ENCODE measurements at regions not wholly inside any gene's neighbourhood (a gene's known extent, or its start where the extent isn't known, plus 50 kb on each side); places are given as distances from the start of the nearest gene placed in this dataset.

DNA sequence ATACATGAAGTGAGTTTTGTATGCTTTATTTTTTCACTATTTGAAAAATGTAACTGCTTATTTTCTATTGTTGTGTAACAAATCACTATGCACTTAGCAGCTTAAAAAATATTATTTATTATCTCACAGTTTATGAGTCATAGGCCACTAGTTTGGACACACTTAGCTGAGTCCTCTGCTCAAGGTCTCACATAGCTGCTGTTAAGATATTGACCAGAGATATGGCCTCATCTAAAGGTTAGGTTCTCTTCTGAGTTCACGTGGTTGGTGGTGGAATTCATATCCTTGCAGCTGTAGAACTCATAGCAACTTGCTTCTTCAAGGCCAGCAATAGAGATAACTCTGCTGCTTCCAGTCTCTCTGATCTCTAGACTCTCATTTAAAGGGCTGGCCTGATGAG is 534.4 kb downstream of the SPRY1 start:
- Histone ChIP-seq H4K20me1 (ENCODE audit: insufficient read depth, low read length) (no peaks in the 10 kb centered on the region), H3K9me3 (replicated peaks; ENCODE audit: insufficient read depth, low read length) (no peaks in the 10 kb centered on the region; the same call in 1 of the 2 replicates), H3K36me3 (replicated peaks; ENCODE audit: insufficient read depth, low read length) (no peaks in the 10 kb centered on the region; the same call in 1 of the 2 replicates), H2AFZ (ENCODE audit: low read length) (no peak overlapping the region), H3K4me3 (ENCODE audit: low read length) (no peak overlapping the region), H3F3A (ENCODE audit: insufficient read depth, low read length) (no peaks in the 10 kb centered on the region), H3K4me2 (ENCODE audit: low read depth, low read length) (no peak overlapping the region), H3K79me2 (ENCODE audit: low read length) (no peaks in the 10 kb centered on the region), H3K9me2 (replicated peaks; ENCODE audit: insufficient read depth, low read length) (no peaks in the 10 kb centered on the region), H3K27ac (ENCODE audit: low read length) (no peak overlapping the region), H3K27me3 (replicated peaks; ENCODE audit: insufficient read depth, low read length) (no peaks in the 10 kb centered on the region), H3K4me1 (ENCODE audit: low read length) (no peaks in the 10 kb centered on the region), H3K9ac (ENCODE audit: low read length) (no peak overlapping the region)
- TF ChIP-seq, protein P1, sequence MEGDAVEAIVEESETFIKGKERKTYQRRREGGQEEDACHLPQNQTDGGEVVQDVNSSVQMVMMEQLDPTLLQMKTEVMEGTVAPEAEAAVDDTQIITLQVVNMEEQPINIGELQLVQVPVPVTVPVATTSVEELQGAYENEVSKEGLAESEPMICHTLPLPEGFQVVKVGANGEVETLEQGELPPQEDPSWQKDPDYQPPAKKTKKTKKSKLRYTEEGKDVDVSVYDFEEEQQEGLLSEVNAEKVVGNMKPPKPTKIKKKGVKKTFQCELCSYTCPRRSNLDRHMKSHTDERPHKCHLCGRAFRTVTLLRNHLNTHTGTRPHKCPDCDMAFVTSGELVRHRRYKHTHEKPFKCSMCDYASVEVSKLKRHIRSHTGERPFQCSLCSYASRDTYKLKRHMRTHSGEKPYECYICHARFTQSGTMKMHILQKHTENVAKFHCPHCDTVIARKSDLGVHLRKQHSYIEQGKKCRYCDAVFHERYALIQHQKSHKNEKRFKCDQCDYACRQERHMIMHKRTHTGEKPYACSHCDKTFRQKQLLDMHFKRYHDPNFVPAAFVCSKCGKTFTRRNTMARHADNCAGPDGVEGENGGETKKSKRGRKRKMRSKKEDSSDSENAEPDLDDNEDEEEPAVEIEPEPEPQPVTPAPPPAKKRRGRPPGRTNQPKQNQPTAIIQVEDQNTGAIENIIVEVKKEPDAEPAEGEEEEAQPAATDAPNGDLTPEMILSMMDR (IDR thresholded peaks at IDR 0.05; ENCODE audit: low read length), result no peak
- TF ChIP-seq EZH2 (optimal IDR thresholded peaks at IDR 0.05; ENCODE audit: low read depth, low read length), result no peak
- TF ChIP-seq EZH2phosphoT487 (IDR thresholded peaks at IDR 0.05; ENCODE audit: low read length), result no peak
- DNase-seq, result no peak

DNA sequence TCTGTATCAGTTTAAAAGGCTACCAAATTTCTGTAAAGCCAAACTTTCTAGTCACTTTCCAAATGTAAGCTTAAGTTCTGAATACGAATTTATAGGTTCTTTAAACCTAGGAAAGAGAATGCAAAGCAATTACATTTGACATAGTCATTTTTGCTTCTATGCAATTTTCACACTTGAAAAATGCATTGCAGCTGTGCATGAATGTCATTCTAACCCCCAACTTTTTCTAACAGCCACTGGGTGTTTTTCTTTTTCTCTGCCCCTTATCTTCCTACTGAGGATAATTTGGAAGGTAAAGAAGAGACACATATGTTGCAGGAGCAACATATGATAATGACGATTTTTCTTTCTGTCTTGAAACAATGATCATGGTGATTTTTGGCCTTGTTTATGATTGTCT is 537.5 kb downstream of the SPRY1 start:
- Histone ChIP-seq H3K9me2 (replicated peaks; ENCODE audit: insufficient read depth, low read length) (no peaks in the 10 kb centered on the region), H3K27ac (ENCODE audit: low read length) (no peak overlapping the region), H2AFZ (ENCODE audit: low read length) (no peak overlapping the region), H3K36me3 (replicated peaks; ENCODE audit: insufficient read depth, low read length) (no peaks in the 10 kb centered on the region; the same call in 1 of the 2 replicates), H4K20me1 (ENCODE audit: insufficient read depth, low read length) (no peaks in the 10 kb centered on the region), H3K9ac (ENCODE audit: low read length) (no peak overlapping the region), H3K27me3 (replicated peaks; ENCODE audit: insufficient read depth, low read length) (no peaks in the 10 kb centered on the region), H3K4me3 (ENCODE audit: low read length) (no peak overlapping the region), H3K4me1 (ENCODE audit: low read length) (no peaks in the 10 kb centered on the region), H3K9me3 (replicated peaks; ENCODE audit: insufficient read depth, low read length) (no peaks in the 10 kb centered on the region), H3K79me2 (ENCODE audit: low read length) (no peaks in the 10 kb centered on the region), H3F3A (ENCODE audit: insufficient read depth, low read length) (no peaks in the 10 kb centered on the region), H3K4me2 (ENCODE audit: low read depth, low read length) (no peak overlapping the region)
- TF ChIP-seq, protein P1 (IDR thresholded peaks at IDR 0.05; ENCODE audit: low read length), result no peak
- TF ChIP-seq EZH2phosphoT487 (IDR thresholded peaks at IDR 0.05; ENCODE audit: low read length) (no peak), EZH2 (optimal IDR thresholded peaks at IDR 0.05; ENCODE audit: low read depth, low read length) (no peak)
- DNase-seq, result no peak

DNA sequence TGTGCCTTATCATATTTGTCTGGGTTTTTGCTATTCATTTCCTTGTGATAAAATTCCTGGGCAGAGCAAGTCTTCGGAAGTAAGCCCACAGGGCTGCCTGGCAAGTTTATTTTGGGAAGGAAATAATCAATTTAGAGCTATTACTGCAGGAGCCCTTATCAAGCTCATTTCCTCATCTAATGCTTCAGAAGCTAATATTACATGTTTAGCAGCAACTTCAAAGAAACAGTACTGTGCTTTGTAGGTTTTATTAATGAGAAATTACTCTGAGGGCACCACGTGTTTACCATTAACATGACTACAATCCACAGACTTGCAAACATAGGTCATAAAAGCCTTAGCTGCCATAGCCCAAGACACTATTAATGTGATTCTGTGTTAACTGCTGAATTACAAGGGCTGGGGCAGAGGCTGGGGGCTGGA is 540.0 kb downstream of the SPRY1 start:
- TF ChIP-seq EZH2phosphoT487 (IDR thresholded peaks at IDR 0.05; ENCODE audit: low read length), result no peak
- no peak for TF ChIP-seq EZH2 (optimal IDR thresholded peaks at IDR 0.05; ENCODE audit: low read depth, low read length)
- TF ChIP-seq, protein P1 (IDR thresholded peaks at IDR 0.05; ENCODE audit: low read length), result no peak
- H3K4me2 ChIP-seq (ENCODE audit: low read depth, low read length), result no peak overlapping the region
- no peak overlapping the region for H2AFZ ChIP-seq (ENCODE audit: low read length)

More for the DNA sequence above, 540.0 kb downstream of the SPRY1 start:
- no peaks in the 10 kb centered on the region for H3K9me2 ChIP-seq (replicated peaks; ENCODE audit: insufficient read depth, low read length)
- H3K4me1 ChIP-seq (ENCODE audit: low read length), result no peaks in the 10 kb centered on the region
- no peak overlapping the region for H3K9ac ChIP-seq (ENCODE audit: low read length)
- no peaks in the 10 kb centered on the region for H3K9me3 ChIP-seq (replicated peaks; ENCODE audit: insufficient read depth, low read length)
- H3K27ac ChIP-seq (ENCODE audit: low read length), result no peak overlapping the region
- H3K79me2 ChIP-seq (ENCODE audit: low read length), result no peaks in the 10 kb centered on the region
- no peaks in the 10 kb centered on the region for H3F3A ChIP-seq (ENCODE audit: insufficient read depth, low read length)
- H3K4me3 ChIP-seq (ENCODE audit: low read length), result no peak overlapping the region
- no peaks in the 10 kb centered on the region for H3K27me3 ChIP-seq (replicated peaks; ENCODE audit: insufficient read depth, low read length)
- H3K36me3 ChIP-seq (replicated peaks; ENCODE audit: insufficient read depth, low read length), result no peaks in the 10 kb centered on the region
- no peak for DNase-seq
- H4K20me1 ChIP-seq (ENCODE audit: insufficient read depth, low read length), result no peaks in the 10 kb centered on the region

Measured in MM.1S (cell line).